ENCODE measurements at regions not wholly inside any gene's neighbourhood (a gene's known extent, or its start where the extent isn't known, plus 50 kb on each side); places are given as distances from the start of the nearest gene placed in this dataset.
"Not testable (repeated sequence)": the region's sequence is repeated elsewhere in the genome, so short reads cannot be mapped to it uniquely, and the experiment has no call there.

DNA sequence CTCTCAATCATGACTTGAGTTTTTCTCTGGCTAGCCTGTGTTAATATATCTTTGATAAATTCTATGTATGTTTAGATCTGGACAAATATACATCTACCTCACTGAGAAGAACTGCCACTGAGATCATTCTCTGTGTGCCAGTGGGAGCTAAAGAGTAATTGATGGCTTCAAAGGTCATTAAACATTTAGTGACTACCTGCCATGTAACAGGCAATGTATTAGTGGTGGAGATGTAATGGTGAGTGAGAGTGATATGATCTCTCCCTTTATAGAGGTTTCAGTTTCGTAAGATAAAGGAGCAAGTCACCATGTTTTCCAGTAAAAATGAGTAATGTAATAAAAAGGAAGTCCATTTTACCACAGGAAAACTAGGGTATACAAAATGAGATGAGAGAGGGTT lies 235.8 kb upstream of the CDH8 start:
- Histone ChIP-seq H3K9me3 (no peaks in the 10 kb centered on the region), H3K27me3 (no peaks in the 10 kb centered on the region), H3K4me3 (no peak overlapping the region), H3K4me1 (no peaks in the 10 kb centered on the region), H3K27ac (no peak overlapping the region), H3K36me3 (no peaks in the 10 kb centered on the region)
- no peak for DNase-seq
- intact Hi-C loops (cut with DNase I; ENCODE audit: low total_unique reads) = no loop called here
- no peak for TF ChIP-seq POLR2A (IDR thresholded peaks at IDR 0.05)
- TF ChIP-seq, protein P1, sequence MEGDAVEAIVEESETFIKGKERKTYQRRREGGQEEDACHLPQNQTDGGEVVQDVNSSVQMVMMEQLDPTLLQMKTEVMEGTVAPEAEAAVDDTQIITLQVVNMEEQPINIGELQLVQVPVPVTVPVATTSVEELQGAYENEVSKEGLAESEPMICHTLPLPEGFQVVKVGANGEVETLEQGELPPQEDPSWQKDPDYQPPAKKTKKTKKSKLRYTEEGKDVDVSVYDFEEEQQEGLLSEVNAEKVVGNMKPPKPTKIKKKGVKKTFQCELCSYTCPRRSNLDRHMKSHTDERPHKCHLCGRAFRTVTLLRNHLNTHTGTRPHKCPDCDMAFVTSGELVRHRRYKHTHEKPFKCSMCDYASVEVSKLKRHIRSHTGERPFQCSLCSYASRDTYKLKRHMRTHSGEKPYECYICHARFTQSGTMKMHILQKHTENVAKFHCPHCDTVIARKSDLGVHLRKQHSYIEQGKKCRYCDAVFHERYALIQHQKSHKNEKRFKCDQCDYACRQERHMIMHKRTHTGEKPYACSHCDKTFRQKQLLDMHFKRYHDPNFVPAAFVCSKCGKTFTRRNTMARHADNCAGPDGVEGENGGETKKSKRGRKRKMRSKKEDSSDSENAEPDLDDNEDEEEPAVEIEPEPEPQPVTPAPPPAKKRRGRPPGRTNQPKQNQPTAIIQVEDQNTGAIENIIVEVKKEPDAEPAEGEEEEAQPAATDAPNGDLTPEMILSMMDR (IDR thresholded peaks at IDR 0.05) = no peak
- no peak for TF ChIP-seq POLR2AphosphoS5 (IDR thresholded peaks at IDR 0.05)
- TF ChIP-seq EP300 (IDR thresholded peaks at IDR 0.05) = no peak
- 49 to 65% (median 53%) methylated on average over 1 of the region's 1 CpG for WGBS, 5 donors

DNA sequence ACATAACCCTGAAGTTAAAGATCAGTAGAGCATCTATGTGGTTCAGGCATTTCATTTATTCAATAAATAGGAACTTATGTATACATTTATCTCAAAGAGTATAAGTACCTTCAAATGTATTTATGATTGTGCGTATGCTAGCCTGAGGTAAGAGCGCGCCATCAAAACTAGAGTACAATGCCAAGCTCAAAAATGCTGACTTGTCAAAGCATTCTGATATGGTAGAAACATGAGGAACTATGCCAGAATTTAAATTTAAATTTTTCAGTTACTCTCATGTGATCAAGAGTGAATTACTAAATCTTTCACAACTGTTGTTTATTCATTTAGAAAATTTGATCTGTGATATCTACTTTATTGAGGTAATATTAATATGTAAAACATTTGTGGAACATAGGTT lies 225.5 kb upstream of the CDH8 start:
- no peak for DNase-seq
- Histone ChIP-seq H3K36me3 (no peaks in the 10 kb centered on the region), H3K27me3 (no peaks in the 10 kb centered on the region), H3K9me3 (peaks cover 0 to 21% (median 12%) of the 10 kb centered on the region in 4 donors), H3K4me3 (no peak overlapping the region), H3K4me1 (no peaks in the 10 kb centered on the region), H3K27ac (no peak overlapping the region)
- TF ChIP-seq EP300 (IDR thresholded peaks at IDR 0.05) (no peak), POLR2AphosphoS5 (IDR thresholded peaks at IDR 0.05) (no peak), POLR2A (IDR thresholded peaks at IDR 0.05) (no peak)
- TF ChIP-seq, protein P1 (IDR thresholded peaks at IDR 0.05) = no peak
- 63 to 97% (median 93%) methylated on average over 3 of the region's 3 CpGs for WGBS, 5 donors
- intact Hi-C loops (cut with DNase I; ENCODE audit: low total_unique reads) = no loop called here

DNA sequence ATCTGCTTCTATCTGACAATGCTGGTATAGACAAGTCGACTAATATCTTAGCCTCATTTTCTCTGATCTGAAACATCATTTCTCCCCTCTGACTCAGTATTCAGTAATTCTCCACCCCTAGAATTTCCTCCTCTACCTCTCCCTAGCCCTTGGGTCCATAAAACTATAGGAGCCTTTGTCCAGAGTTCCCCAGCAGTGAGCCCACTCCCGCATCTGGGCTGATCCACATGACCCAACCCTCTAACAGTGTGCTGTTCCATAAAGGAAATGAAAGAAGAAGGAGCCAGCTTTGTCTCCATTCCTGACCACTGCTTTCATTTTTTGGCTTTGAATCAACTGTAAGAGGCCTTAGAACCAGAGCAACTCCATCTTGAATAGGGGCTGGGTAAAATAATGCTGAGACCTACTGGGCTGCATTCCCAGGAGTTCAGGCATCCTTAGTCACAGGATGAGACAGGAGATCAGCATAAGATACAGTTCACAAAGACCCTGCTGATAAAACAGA lies 222.7 kb upstream of the CDH8 start:
- DNase-seq; H3K27ac ChIP-seq; H3K27me3 ChIP-seq; H3K4me3 ChIP-seq; H3K9me3 ChIP-seq; H3K36me3 ChIP-seq; intact Hi-C loops (cut with DNase I; ENCODE audit: low total_unique reads); H3K4me1 ChIP-seq: not testable (repeated sequence)
- WGBS, 5 donors = 84 to 94% (median 89%) methylated on average over 2 of the region's 2 CpGs

DNA sequence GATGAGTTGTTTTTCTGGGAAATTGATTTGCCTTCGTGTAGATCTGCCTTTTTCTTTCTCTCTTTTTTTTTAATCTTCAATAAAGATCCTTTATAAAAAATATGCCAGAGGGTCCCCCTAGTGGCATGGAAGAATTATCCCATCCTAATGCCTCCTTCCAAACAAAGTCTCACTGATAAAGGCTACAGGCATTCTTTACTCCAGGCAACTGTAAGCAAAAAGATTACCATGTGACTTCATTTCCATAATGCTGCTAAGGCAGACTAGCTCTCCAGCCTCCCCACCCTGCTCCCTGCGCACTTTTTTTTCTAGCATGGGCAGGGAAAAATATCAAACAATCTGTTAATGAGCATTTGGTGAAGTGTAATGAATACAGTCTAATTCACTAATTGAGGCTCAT lies 220.2 kb upstream of the CDH8 start:
- peak in 1 of 2 donors; percentile 4 for DNase-seq
- intact Hi-C loops (cut with DNase I; ENCODE audit: low total_unique reads) = no loop called here
- 15 to 26% (median 21%) methylated on average over 2 of the region's 2 CpGs for WGBS, 5 donors
- Histone ChIP-seq H3K27me3 (no peaks in the 10 kb centered on the region), H3K4me1 (no peaks in the 10 kb centered on the region), H3K4me3 (no peak overlapping the region), H3K9me3 (no peaks in the 10 kb centered on the region), H3K27ac (no peak overlapping the region), H3K36me3 (no peaks in the 10 kb centered on the region)
- TF ChIP-seq POLR2AphosphoS5 (IDR thresholded peaks at IDR 0.05) = no peak
- TF ChIP-seq POLR2A (IDR thresholded peaks at IDR 0.05) = no peak
- TF ChIP-seq EP300 (IDR thresholded peaks at IDR 0.05) = no peak
- TF ChIP-seq, protein P1 (IDR thresholded peaks at IDR 0.05) = no peak

DNA sequence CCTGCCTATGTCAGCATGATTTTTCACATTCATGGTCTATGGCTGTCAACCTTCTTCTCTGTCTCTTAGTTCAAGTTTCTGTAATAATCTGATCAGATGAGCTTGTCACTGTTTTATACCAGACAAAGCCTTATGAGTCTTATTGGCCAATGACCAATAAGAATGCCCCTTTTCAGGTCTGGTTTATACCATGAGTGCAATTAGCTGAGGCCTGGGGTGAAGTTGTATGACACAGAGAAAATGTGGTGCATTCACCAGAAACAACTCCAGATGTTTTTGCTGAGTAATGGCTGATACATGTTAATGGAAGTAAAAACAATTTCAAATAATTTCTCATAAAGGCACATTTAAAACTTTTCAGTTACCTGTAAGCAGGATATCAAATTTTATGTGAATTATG lies 218.6 kb upstream of the CDH8 start:
- H3K27ac ChIP-seq = no peak overlapping the region
- H3K9me3 ChIP-seq = no peaks in the 10 kb centered on the region
- H3K27me3 ChIP-seq = no peaks in the 10 kb centered on the region
- TF ChIP-seq EP300 (IDR thresholded peaks at IDR 0.05) = no peak
- no peak for TF ChIP-seq POLR2AphosphoS5 (IDR thresholded peaks at IDR 0.05)
- TF ChIP-seq POLR2A (IDR thresholded peaks at IDR 0.05) = no peak
- TF ChIP-seq, protein P1 (IDR thresholded peaks at IDR 0.05) = no peak
- no peaks in the 10 kb centered on the region for H3K4me1 ChIP-seq
- no peaks in the 10 kb centered on the region for H3K36me3 ChIP-seq
- peak in 1 of 2 donors; percentile 2 for DNase-seq
- no peak overlapping the region for H3K4me3 ChIP-seq
- intact Hi-C loops (cut with DNase I; ENCODE audit: low total_unique reads) = no loop called here

Data from stomach (tissue), 8 donors.